ENCODE measurements at regions not wholly inside any gene's neighbourhood (a gene's known extent, or its start where the extent isn't known, plus 50 kb on each side); places are given as distances from the start of the nearest gene placed in this dataset.
"Not testable (repeated sequence)": the region's sequence is repeated elsewhere in the genome, so short reads cannot be mapped to it uniquely, and the experiment has no call there.

DNA sequence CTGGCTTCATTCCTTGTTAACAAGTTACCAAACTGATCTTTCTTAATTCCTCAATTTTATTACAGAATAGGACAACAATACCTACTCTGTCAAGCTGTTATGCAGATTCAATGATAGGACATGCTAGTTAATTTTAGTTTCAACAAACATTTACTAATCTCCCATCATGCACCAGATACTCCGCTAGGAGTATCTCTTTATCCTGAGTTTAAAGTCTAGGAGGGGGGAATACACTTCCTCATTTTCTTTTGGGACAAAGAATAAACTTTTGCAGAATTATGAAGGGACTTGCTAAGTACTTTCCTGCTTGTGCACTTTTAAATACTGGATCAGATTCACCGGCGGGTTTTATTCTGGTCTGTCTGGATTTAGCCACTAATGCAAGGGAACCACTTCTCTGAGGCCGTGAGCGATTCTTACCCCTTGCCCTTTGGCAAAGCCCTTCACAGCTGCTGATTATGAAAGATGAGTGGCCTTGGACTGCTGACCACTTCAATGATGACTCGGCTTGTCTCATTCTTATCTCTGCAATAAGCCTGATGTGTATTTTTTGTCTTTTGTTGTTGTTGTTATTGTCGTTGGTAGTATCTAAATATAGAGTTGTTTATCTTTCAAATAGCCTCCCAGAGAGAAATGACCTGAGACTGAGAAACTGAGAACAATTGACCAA lies 73.9 kb downstream of the RMI1 start:
- no peak overlapping the region for H3K27ac Mint-ChIP-seq
- no peak for DNase-seq
- H3K36me3 Mint-ChIP-seq: no peaks in the 10 kb centered on the region
- H3K4me3 Mint-ChIP-seq: no peak overlapping the region
- H3K9me3 Mint-ChIP-seq: no peaks in the 10 kb centered on the region
- H3K27me3 Mint-ChIP-seq: peaks cover 17 to 36% (median 23%) of the 10 kb centered on the region in 3 donors
- H3K4me1 Mint-ChIP-seq: no peaks in the 10 kb centered on the region
- ATAC-seq (ENCODE audit: low read depth in 2 of 2): no peak

DNA sequence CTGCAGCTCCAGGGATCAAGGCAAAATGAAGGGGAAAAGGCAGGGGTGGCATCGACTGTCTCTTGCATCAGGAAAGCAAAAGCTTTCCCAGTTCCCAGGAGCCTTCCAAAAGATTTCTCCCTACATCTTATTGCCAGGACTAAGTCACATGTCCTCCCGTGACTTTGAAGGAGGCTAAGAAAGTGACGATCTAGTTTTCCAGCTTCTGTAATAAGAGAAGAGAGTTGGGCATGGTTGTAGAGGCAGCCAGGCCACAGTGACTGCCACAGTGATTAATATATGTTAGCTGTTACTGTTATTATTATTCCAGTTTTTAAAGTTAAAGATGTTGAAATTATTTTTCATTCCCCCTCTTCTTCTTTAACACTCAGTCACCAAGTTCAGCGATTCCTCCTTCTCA lies 77.1 kb downstream of the RMI1 start:
- no peak overlapping the region for H3K4me3 Mint-ChIP-seq
- DNase-seq: no peak
- H3K36me3 Mint-ChIP-seq: no peaks in the 10 kb centered on the region
- no peak overlapping the region for H3K27ac Mint-ChIP-seq
- H3K27me3 Mint-ChIP-seq: peaks cover 15 to 48% (median 26%) of the 10 kb centered on the region in 3 donors
- no peaks in the 10 kb centered on the region for H3K9me3 Mint-ChIP-seq
- ATAC-seq (ENCODE audit: low read depth in 2 of 2): no peak
- no peaks in the 10 kb centered on the region for H3K4me1 Mint-ChIP-seq

DNA sequence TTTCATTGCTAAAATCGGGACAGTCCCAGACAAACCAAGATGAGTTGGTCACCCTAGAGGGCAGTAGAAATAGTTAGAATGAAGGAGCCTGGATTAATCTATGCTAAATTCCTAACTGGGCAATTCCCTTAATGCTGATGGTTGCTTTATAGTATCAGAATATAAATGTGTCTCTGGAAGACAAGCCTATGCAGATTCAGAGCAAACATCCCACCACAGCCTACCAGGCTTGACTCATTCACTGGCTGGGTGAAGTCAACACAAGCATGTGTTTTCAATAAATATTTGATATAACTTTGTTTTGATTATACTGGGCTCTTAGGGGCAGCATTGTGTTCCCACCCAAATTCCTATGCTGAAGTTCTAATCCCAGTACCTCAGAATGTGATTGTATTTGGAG lies 79.3 kb downstream of the RMI1 start:
- Mint-ChIP-seq H3K27me3 (peaks cover 14 to 34% (median 18%) of the 10 kb centered on the region in 3 donors), H3K4me3 (no peak overlapping the region), H3K4me1 (no peaks in the 10 kb centered on the region), H3K36me3 (no peaks in the 10 kb centered on the region), H3K9me3 (no peaks in the 10 kb centered on the region), H3K27ac (no peak overlapping the region)
- DNase-seq: no peak
- no peak for ATAC-seq (ENCODE audit: low read depth in 2 of 2)

DNA sequence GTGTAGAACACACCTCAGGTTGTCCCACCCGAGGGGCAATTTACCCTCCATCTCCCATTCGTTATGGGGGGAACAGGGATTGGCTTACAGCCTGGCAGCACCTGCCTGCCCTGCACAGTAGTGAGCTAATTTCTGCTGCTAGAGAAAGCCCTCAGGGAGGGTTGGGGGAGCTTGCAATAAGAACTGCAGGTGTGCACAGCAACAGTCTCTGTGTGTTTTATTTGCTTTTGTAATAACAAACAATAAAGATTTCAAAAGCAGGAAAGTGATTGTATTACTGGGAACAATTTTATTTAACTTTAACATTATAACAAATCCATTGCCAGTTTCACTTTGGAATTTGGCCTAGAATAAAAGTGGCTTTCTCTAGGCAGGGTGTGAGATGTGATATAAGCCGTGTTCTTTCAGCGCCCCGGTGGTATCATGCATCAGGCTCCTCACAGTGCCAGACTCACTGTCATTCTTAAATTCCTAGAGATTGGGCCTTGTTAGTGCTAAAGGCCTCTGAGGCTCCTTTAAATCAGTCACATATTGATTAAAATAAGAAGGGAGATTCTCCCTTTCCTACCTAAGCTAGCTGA lies 81.1 kb downstream of the RMI1 start:
- no peak for DNase-seq
- no peak for ATAC-seq (ENCODE audit: low read depth in 2 of 2)
- no peak overlapping the region for H3K4me3 Mint-ChIP-seq

DNA sequence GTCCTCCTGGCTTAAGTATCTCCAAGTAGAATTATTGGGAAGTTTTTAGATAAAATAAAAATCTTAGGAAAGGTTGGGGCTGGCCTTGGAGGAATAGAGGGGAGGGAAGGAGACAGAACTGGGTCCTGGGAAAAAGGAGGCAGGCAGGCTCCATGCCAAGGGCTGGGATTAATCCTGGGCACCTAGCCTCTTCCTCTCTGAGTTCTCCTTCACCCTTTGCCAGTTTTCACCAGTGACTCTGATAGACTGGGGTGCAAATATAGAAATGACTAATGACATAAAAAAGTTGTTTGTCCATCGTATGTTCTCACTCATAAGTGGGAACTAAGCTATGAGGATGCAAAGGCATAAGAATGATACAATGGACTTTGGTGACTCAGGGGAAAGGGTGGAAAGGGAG lies 81.9 kb downstream of the RMI1 start:
- Mint-ChIP-seq H3K4me3 (no peak overlapping the region), H3K36me3 (no peaks in the 10 kb centered on the region), H3K4me1 (no peaks in the 10 kb centered on the region), H3K27ac (no peak overlapping the region), H3K27me3 (peaks cover 14 to 42% (median 23%) of the 10 kb centered on the region in 3 donors), H3K9me3 (no peaks in the 10 kb centered on the region)
- no peak for DNase-seq
- no peak for ATAC-seq (ENCODE audit: low read depth in 2 of 2)

More for the DNA sequence above, 81.1 kb downstream of the RMI1 start:
- no peaks in the 10 kb centered on the region for H3K36me3 Mint-ChIP-seq
- H3K27me3 Mint-ChIP-seq: peaks cover 14 to 42% (median 23%) of the 10 kb centered on the region in 3 donors
- H3K27ac Mint-ChIP-seq: peak overlapping the region in 1 of 6 donors; percentile 50
- H3K4me1 Mint-ChIP-seq: no peaks in the 10 kb centered on the region
- H3K9me3 Mint-ChIP-seq: no peaks in the 10 kb centered on the region

DNA sequence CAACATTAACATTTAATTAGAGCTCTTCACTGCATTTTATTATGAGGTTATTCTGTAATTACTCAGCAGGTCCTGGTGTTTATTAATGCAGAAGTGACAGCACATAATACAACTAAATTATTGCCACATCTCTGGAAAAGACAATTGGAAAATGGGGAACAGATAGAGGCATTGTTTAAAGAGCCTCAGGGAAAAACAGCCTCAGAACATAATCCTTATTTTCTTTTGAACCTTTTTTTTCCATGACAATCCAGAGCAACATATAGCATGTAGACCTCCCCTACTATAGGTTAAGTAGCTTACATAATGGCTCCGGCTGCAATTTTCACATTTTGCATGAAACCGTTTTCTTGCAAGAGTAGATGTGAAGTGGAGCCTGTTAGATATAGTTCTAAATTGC lies 87.2 kb downstream of the RMI1 start:
- H3K27ac Mint-ChIP-seq: no peak overlapping the region
- no peak overlapping the region for H3K4me3 Mint-ChIP-seq
- peaks cover 0 to 3% (median 0%) of the 10 kb centered on the region in 7 donors for H3K9me3 Mint-ChIP-seq
- no peaks in the 10 kb centered on the region for H3K36me3 Mint-ChIP-seq
- no peaks in the 10 kb centered on the region for H3K4me1 Mint-ChIP-seq
- no peak for DNase-seq
- H3K27me3 Mint-ChIP-seq: peaks cover 8 to 10% (median 9%) of the 10 kb centered on the region in 3 donors
- no peak for ATAC-seq (ENCODE audit: low read depth in 2 of 2)

DNA sequence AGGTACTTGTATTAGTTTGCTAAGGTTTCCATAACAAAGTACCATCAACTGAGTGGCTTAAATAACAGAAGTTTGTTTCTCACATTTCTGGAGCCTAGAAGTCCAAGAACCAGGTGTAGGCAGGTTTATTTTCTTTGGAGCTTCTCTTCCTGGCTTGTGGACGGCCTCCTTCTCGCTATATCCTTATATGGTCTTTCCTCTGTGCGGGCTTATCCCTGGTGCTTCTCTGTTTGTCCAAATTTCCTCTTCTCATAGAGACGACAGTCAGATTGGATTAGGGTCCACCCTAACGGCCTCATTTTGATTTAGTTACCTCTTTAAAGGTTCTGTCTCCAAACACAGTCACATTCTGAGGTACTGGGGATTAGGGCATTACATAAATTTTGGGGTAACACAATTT lies 88.3 kb downstream of the RMI1 start:
- H3K4me3 Mint-ChIP-seq: no peak overlapping the region
- H3K9me3 Mint-ChIP-seq: peaks cover 0 to 3% (median 0%) of the 10 kb centered on the region in 7 donors
- ATAC-seq (ENCODE audit: low read depth in 2 of 2) (no peak), DNase-seq (no peak)
- peaks cover 8 to 13% (median 10%) of the 10 kb centered on the region in 3 donors for H3K27me3 Mint-ChIP-seq
- no peaks in the 10 kb centered on the region for H3K4me1 Mint-ChIP-seq
- no peaks in the 10 kb centered on the region for H3K36me3 Mint-ChIP-seq
- H3K27ac Mint-ChIP-seq: no peak overlapping the region

DNA sequence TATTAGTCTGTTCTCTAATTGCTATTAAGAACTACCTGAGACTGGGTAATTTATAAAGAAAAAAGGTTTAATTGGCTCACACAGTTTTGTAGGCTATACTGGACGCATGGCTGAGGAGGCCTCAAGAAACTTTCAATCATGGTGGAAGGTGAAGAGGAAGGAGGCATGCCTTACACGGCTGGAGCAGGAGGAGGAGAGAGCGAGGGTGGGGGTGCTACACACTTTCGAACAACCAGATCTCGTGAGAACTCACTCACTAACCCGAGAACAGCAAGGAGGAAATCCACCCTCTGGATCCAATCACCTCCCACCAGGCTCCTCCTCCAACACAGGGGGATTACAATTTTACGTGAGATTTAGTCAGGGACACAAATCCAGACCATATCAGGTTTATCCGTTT lies 90.0 kb downstream of the RMI1 start:
- no peak for DNase-seq
- Mint-ChIP-seq H3K36me3 (no peaks in the 10 kb centered on the region), H3K4me3 (no peak overlapping the region), H3K4me1 (no peaks in the 10 kb centered on the region), H3K27me3 (peaks cover 2 to 19% (median 9%) of the 10 kb centered on the region in 3 donors), H3K27ac (peak overlapping the region in 1 of 6 donors; percentile 20), H3K9me3 (peaks cover 0 to 3% (median 0%) of the 10 kb centered on the region in 7 donors)
- no peak for ATAC-seq (ENCODE audit: low read depth in 2 of 2)

DNA sequence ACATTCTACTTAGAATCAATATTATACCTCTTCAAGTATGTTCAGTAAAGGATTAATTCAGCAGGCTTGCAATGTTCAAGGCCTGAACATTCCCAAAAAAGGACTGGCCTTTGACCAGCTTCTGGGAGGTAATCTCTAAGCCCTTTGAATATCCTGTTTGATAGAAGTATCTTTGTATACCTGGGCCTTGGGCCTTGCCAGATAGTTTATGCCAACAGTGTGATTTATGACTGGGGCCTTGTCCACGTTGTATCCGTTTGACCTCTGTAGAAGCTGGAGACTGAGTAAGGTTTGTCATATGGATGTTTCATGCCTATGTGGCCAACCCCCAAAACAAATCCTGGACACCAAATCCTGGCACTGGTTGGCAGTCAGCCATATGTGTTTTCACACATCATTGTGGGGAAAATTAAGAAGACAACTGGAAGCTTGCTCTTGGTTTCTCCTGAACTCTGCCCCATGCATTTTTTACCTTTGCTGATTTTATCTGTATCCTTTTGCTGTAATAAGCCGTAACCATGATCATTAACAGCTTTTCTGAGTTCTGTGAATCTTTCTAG lies 92.1 kb downstream of the RMI1 start:
- Mint-ChIP-seq H3K27me3 (peaks cover 0 to 28% (median 14%) of the 10 kb centered on the region in 3 donors), H3K4me3 (no peak overlapping the region), H3K9me3 (peaks cover under 1 to 7% (median 2%) of the 10 kb centered on the region in 7 donors), H3K27ac (no peak overlapping the region), H3K4me1 (no peaks in the 10 kb centered on the region), H3K36me3 (peaks cover 0 to under 1% of the 10 kb centered on the region in 2 donors)
- DNase-seq (no peak), ATAC-seq (ENCODE audit: low read depth in 2 of 2) (no peak)

DNA sequence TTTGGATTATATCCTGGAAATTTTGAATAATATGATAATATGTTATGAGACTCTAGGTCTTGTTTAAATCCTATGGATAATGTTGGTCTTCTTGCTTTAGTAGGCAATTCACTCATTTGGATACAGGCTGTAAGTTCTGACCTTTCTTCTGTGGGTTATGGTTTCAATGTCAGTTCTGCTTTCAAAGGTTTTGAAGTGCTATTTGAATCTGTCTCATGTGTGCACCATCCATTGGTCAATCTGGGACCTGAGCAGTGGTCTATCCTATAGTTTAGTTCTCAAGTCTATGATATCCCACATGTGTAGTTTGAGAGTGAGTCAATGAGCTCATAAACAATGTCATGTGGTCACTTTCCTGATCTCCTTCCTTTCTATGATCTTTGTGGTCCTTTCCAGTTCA lies 94.4 kb downstream of the RMI1 start:
- ATAC-seq (ENCODE audit: low read depth in 2 of 2): no peak
- H3K4me1 Mint-ChIP-seq: no peaks in the 10 kb centered on the region
- H3K9me3 Mint-ChIP-seq: peaks cover 4 to 10% (median 5%) of the 10 kb centered on the region in 7 donors
- peaks cover 0 to 4% of the 10 kb centered on the region in 2 donors for H3K36me3 Mint-ChIP-seq
- no peak overlapping the region for H3K4me3 Mint-ChIP-seq
- DNase-seq: no peak
- no peak overlapping the region for H3K27ac Mint-ChIP-seq
- peaks cover 0 to 33% (median 14%) of the 10 kb centered on the region in 3 donors for H3K27me3 Mint-ChIP-seq

DNA sequence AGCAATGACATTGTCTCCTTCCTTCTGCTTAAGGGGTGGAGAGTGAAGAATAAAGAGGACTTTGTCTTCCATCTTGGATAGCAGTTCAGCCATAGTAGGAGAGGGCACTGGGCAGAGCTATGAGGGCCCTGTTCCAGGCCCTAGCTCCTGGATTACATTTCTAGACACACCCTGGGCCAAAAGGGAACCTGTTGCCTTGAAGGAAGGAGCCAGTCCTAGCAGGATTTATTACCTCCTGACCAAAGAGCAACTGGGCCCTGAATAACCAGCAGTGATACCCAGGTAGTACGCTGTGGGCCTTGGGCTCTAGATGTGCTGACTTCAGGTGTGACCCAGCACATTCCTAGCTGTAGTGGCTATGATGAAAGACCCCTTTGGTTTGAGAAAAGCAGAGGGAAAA lies 95.8 kb downstream of the RMI1 start:
- H3K36me3 Mint-ChIP-seq: peaks cover 0 to 4% of the 10 kb centered on the region in 2 donors
- ATAC-seq (ENCODE audit: low read depth in 2 of 2) (no peak), DNase-seq (no peak)
- no peak overlapping the region for H3K4me3 Mint-ChIP-seq
- H3K27me3 Mint-ChIP-seq: peaks cover 7 to 34% (median 10%) of the 10 kb centered on the region in 3 donors
- H3K27ac Mint-ChIP-seq: no peak overlapping the region
- H3K9me3 Mint-ChIP-seq: peaks cover 4 to 10% (median 5%) of the 10 kb centered on the region in 7 donors
- H3K4me1 Mint-ChIP-seq: no peaks in the 10 kb centered on the region

DNA sequence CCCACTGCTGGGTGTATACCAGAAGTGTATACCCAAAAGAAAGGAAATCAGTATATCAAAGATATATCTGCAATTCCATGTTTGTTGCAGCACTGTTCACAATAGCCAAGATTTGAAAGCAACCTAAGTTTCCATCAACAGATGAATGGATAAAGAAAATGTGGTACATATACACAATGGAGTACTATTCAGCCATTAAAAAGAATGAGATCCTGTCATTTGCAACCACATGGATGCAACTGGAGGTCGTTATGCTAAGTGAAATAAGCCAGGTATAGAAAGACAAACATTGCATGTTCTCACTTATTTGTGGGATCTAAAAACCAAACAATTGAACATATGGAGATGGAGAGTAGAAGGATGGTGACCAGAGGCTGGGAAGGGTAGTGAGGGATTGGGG lies 97.2 kb downstream of the RMI1 start:
- H3K27ac Mint-ChIP-seq; DNase-seq; ATAC-seq (ENCODE audit: low read depth in 2 of 2); H3K9me3 Mint-ChIP-seq; H3K4me1 Mint-ChIP-seq; H3K36me3 Mint-ChIP-seq; H3K4me3 Mint-ChIP-seq: not testable (repeated sequence)
- H3K27me3 Mint-ChIP-seq: peaks cover 7 to 31% (median 10%) of the 10 kb centered on the region in 3 donors

DNA sequence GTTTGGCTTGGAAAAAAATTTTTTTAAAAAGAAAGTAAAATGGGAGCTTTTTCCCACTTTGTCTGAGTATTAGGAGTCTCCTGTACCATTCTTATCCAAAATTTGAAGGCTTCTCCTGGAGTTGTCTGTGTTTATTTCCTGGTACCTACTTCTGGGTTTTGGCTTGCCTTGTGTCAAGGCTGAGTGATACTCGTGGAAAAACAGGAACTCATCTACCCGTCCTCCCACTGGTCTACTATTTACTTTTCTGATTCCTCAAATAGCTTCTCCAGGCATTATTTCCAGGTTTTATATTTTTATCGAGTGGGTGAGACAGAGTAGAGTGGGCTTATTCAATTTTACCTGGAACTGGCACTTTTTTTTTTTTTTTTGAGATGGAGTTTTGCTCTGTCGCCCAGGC lies 99.4 kb downstream of the RMI1 start:
- H3K4me1 Mint-ChIP-seq: no peaks in the 10 kb centered on the region
- H3K27ac Mint-ChIP-seq: no peak overlapping the region
- H3K27me3 Mint-ChIP-seq: peaks cover 5 to 28% (median 7%) of the 10 kb centered on the region in 3 donors
- ATAC-seq (ENCODE audit: low read depth in 2 of 2): no peak
- no peak for DNase-seq
- H3K9me3 Mint-ChIP-seq: peaks cover 4 to 10% (median 5%) of the 10 kb centered on the region in 7 donors
- H3K4me3 Mint-ChIP-seq: no peak overlapping the region
- H3K36me3 Mint-ChIP-seq: peaks cover 0 to 4% of the 10 kb centered on the region in 2 donors

Measured in naive B cell (primary cell).